Colonic mucosa (tissue), 4 donors: ENCODE measurements at regions not wholly inside any gene's neighbourhood (a gene's known extent, or its start where the extent isn't known, plus 50 kb on each side); places are given as distances from the start of the nearest gene placed in this dataset.
"Not testable (repeated sequence)": the region's sequence is repeated elsewhere in the genome, so short reads cannot be mapped to it uniquely, and the experiment has no call there.

Source experiments
- DNase-seq: peaks from one replicate; pipeline ENCODE4 v3.0.0-alpha.2; 2020
- H3K27ac ChIP-seq: fragments of 200-600 bp; one replicate; pipeline ENCODE4 v1.8.0; 2021
- H3K27me3 ChIP-seq: fragments of 200-600 bp; one replicate; pipeline ENCODE4 v1.8.0; 2021
- H3K36me3 ChIP-seq: fragments of 200-600 bp; one replicate; pipeline ENCODE4 v1.8.0; 2021
- H3K4me1 ChIP-seq: fragments of 200-600 bp; one replicate; pipeline ENCODE4 v1.8.0; 2021; ENCODE audit warnings: mild to moderate bottlenecking
- H3K4me3 ChIP-seq: fragments of 200-600 bp; one replicate; pipeline ENCODE4 v1.8.0; 2021
- H3K9ac ChIP-seq, 2 donors: one replicate each; pipeline ENCODE4 v1.7.0; 2013; ENCODE audit warnings: control low read depth in 2 of 2, low read depth in 2 of 2, low read length in 2 of 2
- H3K9me3 ChIP-seq: fragments of 200-600 bp; one replicate; pipeline ENCODE4 v1.8.0; 2021
- intact Hi-C: fragments of 100-400 bp; cut with DNase I; formaldehyde crosslinking; loops from one replicate; pipeline ENCODE4 v1.14.1; 2022
- TF ChIP-seq, protein P1 (sequence below): fragments of 200-600 bp; IDR thresholded peaks from one replicate; pipeline ENCODE4 v1.8.0; 2022; ENCODE audit warnings: antibody characterized with exemption, mild to moderate bottlenecking
- donor health status: healthy.
- donor health status: DM: no; HTN: no; CAD: no.
- donor health status: DM: no; HTN: no; CAD: no.

DNA sequence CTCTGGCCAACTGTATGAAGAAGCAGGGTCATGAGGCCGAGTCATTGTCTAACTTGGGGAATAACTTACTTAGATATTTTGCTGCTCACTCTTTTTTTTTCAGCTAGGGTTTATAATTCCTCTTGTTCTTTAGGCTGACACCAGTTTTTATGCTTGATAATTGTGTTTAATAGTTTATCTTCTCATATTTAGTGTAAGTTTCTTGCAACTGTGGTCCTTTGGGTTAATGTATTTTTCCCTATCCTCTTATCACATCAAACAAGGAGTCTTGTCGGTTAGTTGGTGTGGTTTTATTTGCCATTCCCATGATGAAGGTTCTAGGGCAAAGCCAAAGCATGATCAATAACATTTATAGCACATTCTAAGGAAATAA, 204.6 kb downstream of the NUFIP1 start:
- Histone ChIP-seq H3K9ac (no peak overlapping the region), H3K36me3 (no peaks in the 10 kb centered on the region), H3K9me3 (no peaks in the 10 kb centered on the region), H3K27me3 (no peaks in the 10 kb centered on the region), H3K4me1 (no peaks in the 10 kb centered on the region), H3K4me3 (no peak overlapping the region), H3K27ac (no peak overlapping the region)
- TF ChIP-seq, protein P1, sequence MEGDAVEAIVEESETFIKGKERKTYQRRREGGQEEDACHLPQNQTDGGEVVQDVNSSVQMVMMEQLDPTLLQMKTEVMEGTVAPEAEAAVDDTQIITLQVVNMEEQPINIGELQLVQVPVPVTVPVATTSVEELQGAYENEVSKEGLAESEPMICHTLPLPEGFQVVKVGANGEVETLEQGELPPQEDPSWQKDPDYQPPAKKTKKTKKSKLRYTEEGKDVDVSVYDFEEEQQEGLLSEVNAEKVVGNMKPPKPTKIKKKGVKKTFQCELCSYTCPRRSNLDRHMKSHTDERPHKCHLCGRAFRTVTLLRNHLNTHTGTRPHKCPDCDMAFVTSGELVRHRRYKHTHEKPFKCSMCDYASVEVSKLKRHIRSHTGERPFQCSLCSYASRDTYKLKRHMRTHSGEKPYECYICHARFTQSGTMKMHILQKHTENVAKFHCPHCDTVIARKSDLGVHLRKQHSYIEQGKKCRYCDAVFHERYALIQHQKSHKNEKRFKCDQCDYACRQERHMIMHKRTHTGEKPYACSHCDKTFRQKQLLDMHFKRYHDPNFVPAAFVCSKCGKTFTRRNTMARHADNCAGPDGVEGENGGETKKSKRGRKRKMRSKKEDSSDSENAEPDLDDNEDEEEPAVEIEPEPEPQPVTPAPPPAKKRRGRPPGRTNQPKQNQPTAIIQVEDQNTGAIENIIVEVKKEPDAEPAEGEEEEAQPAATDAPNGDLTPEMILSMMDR = no peak
- intact Hi-C loops = no loop called here
- no peak for DNase-seq

DNA sequence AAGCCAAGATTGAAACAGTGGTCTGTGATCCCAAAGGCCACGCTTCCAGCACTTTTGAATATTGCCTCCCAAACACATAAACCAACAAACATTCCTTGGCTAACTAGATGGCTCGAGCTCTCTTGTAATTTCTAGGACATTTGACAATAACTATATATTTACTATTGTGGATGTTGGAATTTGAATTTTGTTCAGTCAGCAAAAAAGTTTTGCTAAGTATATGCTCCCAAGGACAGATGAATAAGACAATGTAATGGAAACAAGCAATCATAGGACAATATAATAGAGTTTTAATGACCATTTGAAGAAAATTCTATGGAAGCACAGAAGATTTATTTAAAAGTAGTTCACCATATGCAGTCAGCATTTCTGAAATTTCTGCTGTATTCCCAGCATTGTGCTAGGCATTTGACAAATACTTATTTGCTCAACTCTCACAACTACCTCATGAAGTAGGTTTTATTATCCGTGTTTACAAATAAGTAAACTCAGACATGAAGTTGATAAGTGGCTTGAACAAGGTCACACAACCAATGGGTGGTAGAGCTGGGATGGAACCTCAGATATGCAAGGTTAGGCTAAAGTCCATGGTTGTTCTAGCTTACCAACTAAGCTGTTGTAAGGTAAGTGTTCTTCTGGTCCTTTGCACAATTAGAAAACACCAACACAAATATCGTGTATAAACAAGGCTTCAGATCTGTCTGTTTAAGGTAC, 205.1 kb downstream of the NUFIP1 start:
- Histone ChIP-seq H3K27me3 (no peaks in the 10 kb centered on the region), H3K27ac (no peak overlapping the region), H3K36me3 (no peaks in the 10 kb centered on the region), H3K4me3 (no peak overlapping the region), H3K9ac (no peak overlapping the region), H3K4me1 (no peaks in the 10 kb centered on the region), H3K9me3 (no peaks in the 10 kb centered on the region)
- intact Hi-C loops = no loop called here
- TF ChIP-seq, protein P1 = no peak
- no peak for DNase-seq

DNA sequence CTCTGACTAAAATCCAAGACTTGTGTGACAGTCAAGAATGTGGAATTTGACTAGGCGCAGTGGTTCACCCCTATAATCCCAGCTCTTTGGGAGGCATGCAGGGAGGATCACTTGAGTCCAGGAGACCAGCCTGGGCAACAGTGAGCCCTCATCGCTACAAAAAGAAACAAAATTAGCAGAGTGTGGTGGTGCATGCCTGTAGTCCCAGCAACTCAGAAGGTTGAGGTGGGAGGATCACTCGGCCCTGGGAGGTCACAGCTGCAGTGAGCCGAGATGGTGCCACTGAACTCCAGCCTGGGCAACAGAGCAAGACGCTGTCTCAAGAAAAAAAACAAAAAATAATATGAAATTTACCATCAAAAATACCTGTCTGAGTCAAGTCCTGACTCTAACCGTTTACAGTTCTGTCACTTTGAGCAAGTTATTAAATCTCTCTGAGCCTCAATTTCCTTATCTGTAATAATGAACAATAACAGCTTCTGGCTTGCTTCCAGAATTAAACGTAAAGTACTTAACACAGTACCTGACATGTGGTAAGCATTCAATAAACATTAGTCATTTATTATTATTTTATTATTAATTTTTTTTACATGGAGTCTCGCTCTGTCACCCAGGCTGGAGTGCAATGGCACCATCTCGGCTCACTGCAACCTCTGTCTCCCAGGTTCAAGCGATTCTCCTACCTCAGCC, 204.6 kb upstream of the TSC22D1 start:
- no peak overlapping the region for H3K27ac ChIP-seq
- no peak overlapping the region for H3K9ac ChIP-seq
- no peaks in the 10 kb centered on the region for H3K36me3 ChIP-seq
- TF ChIP-seq, protein P1 = no peak
- H3K9me3 ChIP-seq = no peaks in the 10 kb centered on the region
- H3K4me1 ChIP-seq = no peaks in the 10 kb centered on the region
- intact Hi-C loops = no loop called here
- no peak overlapping the region for H3K4me3 ChIP-seq
- H3K27me3 ChIP-seq = no peaks in the 10 kb centered on the region
- DNase-seq = no peak

DNA sequence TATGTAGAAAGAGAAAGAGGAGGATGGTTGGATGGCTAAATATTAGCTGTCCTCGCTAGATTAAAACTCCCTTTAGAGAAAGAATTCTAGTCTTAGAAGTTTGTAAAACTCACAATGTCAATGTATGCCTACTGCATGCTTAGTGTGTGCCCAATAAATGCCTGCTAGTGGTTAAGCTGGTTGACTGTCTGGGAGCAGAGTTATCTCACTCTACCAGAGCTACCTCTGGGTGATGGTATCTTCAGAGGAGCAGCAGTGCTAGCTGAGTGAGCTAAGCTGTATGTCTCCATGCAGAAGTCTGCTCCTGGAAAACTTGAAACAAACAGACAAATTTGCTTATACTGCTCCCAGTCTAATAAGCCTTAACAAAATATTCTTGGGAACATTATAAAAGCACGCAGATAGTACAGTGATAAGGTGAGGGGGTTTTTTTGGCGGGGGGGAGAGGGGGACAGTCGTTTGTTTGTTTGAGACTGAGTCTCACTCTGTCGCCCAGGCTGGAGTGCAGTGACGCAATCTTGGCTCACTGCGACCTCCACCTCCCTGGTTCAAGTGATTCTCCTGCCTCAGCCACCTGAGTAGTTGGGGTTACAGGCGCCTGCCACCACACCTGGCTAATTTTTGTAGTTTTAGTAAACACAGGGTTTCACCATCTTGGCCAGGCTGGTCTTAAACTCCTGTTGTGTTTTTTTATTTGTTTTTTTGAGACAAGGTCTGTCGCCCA, 202.8 kb upstream of the TSC22D1 start:
- Histone ChIP-seq H3K27me3 (no peaks in the 10 kb centered on the region), H3K4me1 (no peaks in the 10 kb centered on the region), H3K4me3 (no peak overlapping the region), H3K9me3 (no peaks in the 10 kb centered on the region), H3K9ac (no peak overlapping the region), H3K27ac (no peak overlapping the region), H3K36me3 (no peaks in the 10 kb centered on the region)
- TF ChIP-seq, protein P1 = no peak
- DNase-seq = no peak
- intact Hi-C loops = loop anchor here (10.0 kb wide), 1 partner anchor 66 kb away; no protein-coding TSS in a partner anchor

DNA sequence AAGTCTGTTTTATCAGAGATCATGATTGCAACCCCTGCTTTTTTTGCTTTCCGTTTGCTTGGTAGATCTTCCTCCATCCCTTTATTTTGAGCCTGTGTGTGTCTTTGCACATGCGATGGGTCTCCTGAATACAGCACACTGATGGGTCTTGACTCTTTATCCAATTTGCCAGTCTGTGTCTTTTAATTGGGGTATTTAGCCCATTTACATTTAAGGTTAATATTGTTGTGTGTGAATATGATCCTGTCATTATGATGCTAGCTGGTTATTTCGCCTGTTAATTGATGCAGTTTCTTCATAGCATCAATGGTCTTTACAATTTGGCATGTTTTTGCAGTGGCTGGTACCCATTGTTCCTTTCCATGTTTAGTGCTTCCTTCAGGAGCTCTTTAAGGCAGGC, 199.2 kb upstream of the TSC22D1 start:
- H3K4me1 ChIP-seq, H3K9me3 ChIP-seq, H3K27me3 ChIP-seq, H3K4me3 ChIP-seq, H3K27ac ChIP-seq, H3K36me3 ChIP-seq, DNase-seq, H3K9ac ChIP-seq: not testable (repeated sequence)
- intact Hi-C loops = loop anchor here (10.0 kb wide), 1 partner anchor 70 kb away; no protein-coding TSS in a partner anchor
